Ectodermal cell (in vitro differentiated cells): ENCODE measurements at regions not wholly inside any gene's neighbourhood (a gene's known extent, or its start where the extent isn't known, plus 50 kb on each side); places are given as distances from the start of the nearest gene placed in this dataset.
"Not testable (repeated sequence)": the region's sequence is repeated elsewhere in the genome, so short reads cannot be mapped to it uniquely, and the experiment has no call there.

ENCODE experiments used
- H3K27ac ChIP-seq: 2 replicates; pipeline ENCODE4 v1.7.0; 2013; ENCODE audit warnings: mild to moderate bottlenecking, low read depth, low read length; ENCODE audit not compliant: insufficient read depth, poor library complexity, severe bottlenecking
- H3K27me3 ChIP-seq: 2 replicates; pipeline ENCODE4 v1.7.0; 2013; ENCODE audit warnings: mild to moderate bottlenecking, low read length; ENCODE audit not compliant: insufficient read depth, control insufficient read depth, poor library complexity, severe bottlenecking
- H3K36me3 ChIP-seq: one replicate; pipeline ENCODE4 v1.7.0; 2013; ENCODE audit warnings: low read length; ENCODE audit not compliant: control insufficient read depth, insufficient read depth
- H3K4me1 ChIP-seq: one replicate; pipeline ENCODE4 v1.7.0; 2013; ENCODE audit warnings: low read length; ENCODE audit not compliant: control insufficient read depth, insufficient read depth
- H3K4me3 ChIP-seq: 2 replicates; pipeline ENCODE4 v1.7.0; 2013; ENCODE audit warnings: low read depth, low read length, control low read depth; ENCODE audit not compliant: insufficient read depth
- H3K9me3 ChIP-seq: 2 replicates; pipeline ENCODE4 v1.7.0; 2013; ENCODE audit warnings: mild to moderate bottlenecking, low read length, moderate library complexity; ENCODE audit not compliant: control insufficient read depth
- WGBS, 2 experiments: methylation state at CpG; one replicate each; pipeline ENCODE4 v1.1.7; 2013; ENCODE audit warnings: missing lambda C conversion rate in 2 of 2; 5-methylcytosine and 5-hydroxymethylcytosine counted together

DNA sequence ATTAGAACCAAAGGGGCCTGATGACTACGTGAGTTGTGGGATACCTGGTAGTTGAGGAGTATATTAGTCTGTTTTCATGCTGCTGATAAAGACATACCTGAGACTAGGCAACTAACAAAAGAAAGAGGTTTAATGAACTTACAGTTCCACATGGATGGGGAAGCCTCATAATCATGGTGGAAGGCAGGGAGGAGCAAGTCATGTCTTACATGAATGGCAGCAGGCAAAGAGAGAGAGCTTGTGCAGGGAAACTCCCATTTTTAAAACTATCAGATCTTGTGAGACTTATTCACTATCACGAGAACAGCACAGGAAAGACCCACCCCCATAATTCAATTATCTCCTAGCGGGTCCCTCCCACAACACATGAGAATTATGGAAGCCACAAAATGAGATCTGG lies 98.4 kb downstream of the APIP start:
- H3K27me3 ChIP-seq, H3K27ac ChIP-seq, H3K4me3 ChIP-seq, H3K36me3 ChIP-seq, H3K9me3 ChIP-seq, H3K4me1 ChIP-seq: not testable (repeated sequence)
- 94% methylated on average over 3 of the region's 3 CpGs for WGBS, 2 experiments

DNA sequence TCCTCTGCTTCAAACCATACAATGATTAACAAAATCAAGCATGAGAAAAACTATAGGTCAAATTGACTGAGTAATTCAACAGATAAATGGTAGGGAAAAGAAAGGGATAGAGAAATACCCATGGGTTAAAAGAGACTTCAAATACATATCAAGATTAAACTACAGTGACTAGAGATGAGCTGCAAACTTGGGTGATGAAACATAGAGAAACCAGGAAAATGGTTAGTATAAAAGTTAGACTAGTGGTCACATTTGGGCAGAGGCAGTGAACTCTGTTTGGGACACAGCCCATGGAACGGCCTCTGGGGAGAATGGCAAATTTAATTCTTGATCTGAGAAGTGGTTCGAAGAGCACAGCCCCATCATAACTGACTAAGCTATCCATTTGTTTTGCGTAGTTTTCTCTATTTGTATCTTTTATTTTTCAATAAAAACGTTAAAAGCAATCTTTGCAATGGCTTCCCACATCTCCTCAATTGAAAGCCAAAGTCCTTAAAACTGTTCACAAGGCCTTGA lies 99.4 kb downstream of the APIP start:
- Histone ChIP-seq H3K4me3 (no peak overlapping the region), H3K36me3 (no peaks in the 10 kb centered on the region), H3K4me1 (no peaks in the 10 kb centered on the region), H3K27me3 (no peaks in the 10 kb centered on the region), H3K27ac (no peak overlapping the region), H3K9me3 (no peaks in the 10 kb centered on the region)
- 92 to 94% methylated on average over 4 of the region's 4 CpGs for WGBS, 2 experiments

DNA sequence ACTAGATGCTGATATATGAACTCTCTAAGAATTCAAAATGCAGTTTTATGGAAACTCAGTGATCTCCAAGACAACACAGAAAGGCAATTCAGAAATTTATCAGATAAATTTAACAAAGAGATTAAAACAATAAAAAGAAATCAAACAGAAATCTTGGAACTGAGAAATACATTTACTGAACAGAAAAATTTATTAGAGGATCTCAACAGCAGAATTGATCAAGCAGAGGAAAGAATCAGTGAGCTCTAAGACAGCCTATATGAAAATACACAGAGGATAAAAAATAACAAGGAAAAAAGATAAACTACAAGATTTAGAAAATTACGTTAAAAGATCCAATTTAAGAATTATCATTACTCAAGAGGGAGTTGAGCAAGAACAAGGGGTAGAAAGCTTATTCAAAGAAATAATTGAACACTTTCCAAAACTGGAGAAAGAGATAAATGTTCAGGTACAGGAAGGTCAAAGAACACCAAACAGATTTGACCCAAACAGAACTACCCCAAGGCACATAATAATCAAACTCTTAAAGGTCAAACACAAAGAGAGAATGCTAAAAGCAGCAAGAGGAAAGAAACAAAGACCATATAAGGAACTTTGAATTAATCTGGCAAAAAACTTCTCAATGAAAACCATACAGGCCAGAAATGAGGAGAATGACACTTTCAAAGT lies 103.1 kb downstream of the APIP start:
- H3K27ac ChIP-seq: no peak overlapping the region
- no peaks in the 10 kb centered on the region for H3K9me3 ChIP-seq
- no peak overlapping the region for H3K4me3 ChIP-seq
- no peaks in the 10 kb centered on the region for H3K36me3 ChIP-seq
- WGBS, 2 experiments: no CpG with 5 or more reads among the region's 1 CpG
- no peaks in the 10 kb centered on the region for H3K27me3 ChIP-seq
- no peaks in the 10 kb centered on the region for H3K4me1 ChIP-seq

DNA sequence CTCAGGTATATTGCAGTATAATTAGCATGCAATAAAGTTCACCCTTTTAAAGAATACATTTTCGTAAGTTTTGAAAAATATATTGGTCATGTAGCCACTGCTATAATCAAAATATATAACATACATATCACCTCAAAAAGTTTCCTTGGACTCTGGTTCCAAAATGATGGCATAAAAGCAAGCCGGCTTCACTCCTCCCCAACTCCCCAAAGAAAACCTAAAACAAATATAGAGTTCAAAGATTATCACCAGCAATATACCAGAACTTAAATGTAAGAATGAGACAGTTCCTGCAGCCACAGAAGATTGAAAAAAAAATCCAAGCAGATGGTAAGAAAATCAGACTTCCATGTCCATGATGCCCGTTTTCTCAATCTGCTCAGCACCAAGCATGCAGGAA lies 104.3 kb downstream of the APIP start:
- Histone ChIP-seq H3K36me3 (no peaks in the 10 kb centered on the region), H3K27ac (no peak overlapping the region), H3K4me3 (no peak overlapping the region), H3K4me1 (no peaks in the 10 kb centered on the region), H3K9me3 (no peaks in the 10 kb centered on the region), H3K27me3 (no peaks in the 10 kb centered on the region)
- 94 to 98% methylated on average over 2 to 3 of the region's 3 CpGs for WGBS, 2 experiments

DNA sequence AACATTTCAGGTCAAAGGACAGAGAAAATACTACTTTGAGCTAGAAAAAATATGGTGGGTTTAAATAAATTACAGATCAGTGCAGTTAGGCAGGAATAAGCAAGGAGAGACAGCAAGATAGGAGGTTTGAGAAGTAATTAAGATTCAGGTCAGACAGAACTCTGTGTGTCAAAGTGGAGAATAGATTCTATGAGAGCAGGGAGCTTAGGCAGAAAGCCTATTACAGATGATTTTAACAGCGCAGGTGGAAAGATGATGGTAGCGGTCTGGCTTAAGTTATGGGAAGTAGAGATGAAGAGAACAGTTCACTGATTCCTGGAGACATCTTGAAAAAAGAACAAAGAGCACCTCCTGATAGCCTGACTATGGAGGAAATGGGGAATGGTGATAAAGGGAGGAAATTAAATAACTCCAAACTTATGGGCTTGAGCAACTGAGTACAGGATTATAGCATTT lies 106.0 kb downstream of the APIP start:
- Histone ChIP-seq H3K4me1 (no peaks in the 10 kb centered on the region), H3K9me3 (no peaks in the 10 kb centered on the region), H3K36me3 (no peaks in the 10 kb centered on the region), H3K4me3 (no peak overlapping the region), H3K27me3 (no peaks in the 10 kb centered on the region), H3K27ac (no peak overlapping the region)
- WGBS, 2 experiments: 96 to 97% methylated on average over 2 of the region's 2 CpGs

DNA sequence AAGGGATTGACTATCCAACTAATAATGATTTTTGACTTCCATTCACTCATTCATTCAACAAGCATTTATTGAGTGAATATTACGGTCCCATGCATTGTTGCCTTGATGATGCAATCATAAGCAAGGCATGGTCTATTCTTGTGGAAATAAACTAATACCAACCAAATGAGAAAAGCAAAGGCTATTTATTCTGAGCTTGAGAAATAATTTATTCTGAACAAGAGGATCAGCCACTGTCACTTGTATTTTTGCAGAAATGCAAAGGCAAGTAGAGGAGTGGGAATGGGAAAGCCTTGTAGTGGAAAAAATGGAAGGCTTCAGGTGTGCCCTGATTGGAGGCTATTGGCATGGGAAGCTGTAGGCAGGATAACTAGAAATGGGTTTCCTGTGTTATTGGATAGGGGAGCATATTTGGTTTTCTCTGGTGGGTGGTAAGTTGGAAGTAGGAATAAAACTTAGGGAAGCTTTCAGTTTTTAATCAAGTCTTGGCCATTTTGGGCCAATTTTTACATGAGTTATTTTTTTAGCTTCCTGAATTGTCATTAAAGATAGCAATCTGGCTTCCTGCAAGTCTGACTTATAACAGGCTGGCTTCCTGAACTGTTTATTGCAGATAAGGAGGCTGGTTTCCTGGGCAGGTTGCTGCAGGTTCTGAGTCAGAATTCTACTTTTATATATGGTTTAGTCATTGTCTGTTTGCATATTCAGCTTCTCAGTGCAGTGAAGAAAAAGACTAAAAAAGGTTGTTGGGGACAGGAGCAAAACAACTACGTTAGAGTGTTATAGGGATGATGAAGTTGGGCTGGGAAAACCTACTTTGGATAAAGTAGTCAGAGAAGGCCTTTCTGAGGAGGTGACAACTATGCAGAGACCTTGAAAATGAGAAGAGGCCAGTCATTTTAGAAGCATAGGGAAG lies 106.7 kb downstream of the APIP start:
- Histone ChIP-seq H3K4me1 (no peaks in the 10 kb centered on the region), H3K27me3 (no peaks in the 10 kb centered on the region), H3K4me3 (no peak overlapping the region), H3K36me3 (no peaks in the 10 kb centered on the region), H3K27ac (no peak overlapping the region), H3K9me3 (no peaks in the 10 kb centered on the region)
- WGBS, 2 experiments: 90 to 92% methylated on average over 2 of the region's 2 CpGs

DNA sequence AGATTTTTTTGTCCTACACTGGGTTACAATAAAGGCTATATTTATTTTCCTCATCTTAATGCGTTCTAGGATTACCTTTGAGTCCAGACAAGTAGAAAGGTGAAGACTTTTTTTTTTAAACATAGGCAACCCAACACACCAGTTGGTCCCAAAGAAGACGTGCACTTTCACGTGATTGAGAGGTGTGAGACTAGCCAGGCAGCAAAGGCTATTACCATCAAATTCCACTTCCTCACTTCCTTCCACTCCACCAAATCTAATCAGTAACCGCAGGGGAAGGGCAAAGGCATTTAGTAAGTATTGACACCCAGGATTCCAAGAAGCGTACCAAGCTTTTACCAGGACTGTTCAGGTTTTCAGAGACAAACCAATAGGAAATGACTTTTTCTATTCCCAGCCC lies 109.3 kb downstream of the APIP start:
- Histone ChIP-seq H3K27me3 (no peaks in the 10 kb centered on the region), H3K4me3 (no peak overlapping the region), H3K27ac (no peak overlapping the region), H3K9me3 (no peaks in the 10 kb centered on the region), H3K4me1 (no peaks in the 10 kb centered on the region), H3K36me3 (no peaks in the 10 kb centered on the region)
- WGBS, 2 experiments: 94 to 95% methylated on average over 5 of the region's 5 CpGs

DNA sequence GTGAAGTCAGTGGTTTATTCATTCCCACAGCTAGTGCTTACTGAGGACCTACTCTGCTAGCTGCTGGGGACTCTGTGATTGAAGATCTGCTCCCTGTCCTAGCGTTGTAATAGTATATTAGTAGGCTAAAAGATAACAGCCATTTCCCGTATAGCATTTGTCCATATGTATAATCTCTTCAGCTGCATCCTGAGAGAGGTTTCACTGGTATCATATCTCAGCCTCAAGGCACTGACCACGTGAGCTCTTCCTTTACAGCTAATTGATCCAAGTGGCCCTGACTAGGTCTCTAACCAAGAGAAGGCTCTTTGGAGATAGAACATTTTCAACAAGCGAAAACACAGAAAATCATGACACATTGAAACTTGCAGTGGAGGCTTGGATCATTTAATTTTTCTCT lies 110.2 kb downstream of the APIP start:
- Histone ChIP-seq H3K27ac (no peak overlapping the region), H3K4me3 (no peak overlapping the region), H3K4me1 (no peaks in the 10 kb centered on the region), H3K9me3 (no peaks in the 10 kb centered on the region), H3K27me3 (no peaks in the 10 kb centered on the region), H3K36me3 (no peaks in the 10 kb centered on the region)
- 88 to 92% methylated on average over 3 to 4 of the region's 4 CpGs for WGBS, 2 experiments

DNA sequence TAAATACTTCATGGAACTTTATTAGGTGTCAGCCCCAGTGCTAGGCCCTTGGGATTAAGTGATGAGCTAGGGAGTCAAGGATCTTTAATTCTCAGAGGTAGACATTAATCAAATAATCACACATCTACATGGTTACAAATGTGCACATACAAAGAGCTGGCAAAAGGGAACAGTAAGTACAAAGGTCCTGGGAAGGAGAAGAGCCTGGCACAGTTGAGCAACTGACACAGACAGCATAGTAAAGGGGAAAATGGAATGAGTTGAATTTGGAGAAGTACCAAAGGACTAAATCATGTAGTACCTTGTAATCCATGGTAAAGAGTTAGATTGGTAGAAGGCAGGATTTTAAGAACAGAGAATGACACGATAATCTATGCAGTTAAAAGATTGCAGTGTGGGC lies 116.3 kb downstream of the APIP start:
- 97 to 98% methylated on average over 1 of the region's 1 CpG for WGBS, 2 experiments
- Histone ChIP-seq H3K36me3 (no peaks in the 10 kb centered on the region), H3K27ac (no peak overlapping the region), H3K4me1 (peaks cover 6% of the 10 kb centered on the region), H3K4me3 (no peak overlapping the region), H3K27me3 (no peaks in the 10 kb centered on the region), H3K9me3 (no peaks in the 10 kb centered on the region)

DNA sequence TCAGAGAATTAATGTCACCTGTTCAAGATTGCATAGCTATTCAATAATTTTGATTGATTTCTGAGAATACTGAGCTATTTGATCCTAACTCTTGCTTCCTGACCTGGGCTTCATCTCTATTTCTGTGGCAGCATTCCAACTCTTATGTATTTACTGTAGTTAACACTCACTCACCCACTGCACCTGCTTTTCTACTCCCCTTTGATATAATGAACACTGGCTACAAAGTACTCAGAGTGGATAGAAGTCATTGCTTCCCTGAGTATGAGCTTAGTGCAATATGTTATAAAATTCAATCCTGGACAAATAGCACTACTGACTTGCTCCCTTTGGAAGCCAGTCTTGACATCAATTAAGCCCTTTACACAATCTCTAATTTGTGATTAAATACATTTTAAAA lies 117.2 kb downstream of the APIP start:
- Histone ChIP-seq H3K4me3 (no peak overlapping the region), H3K27me3 (no peaks in the 10 kb centered on the region)

More for the DNA sequence above, 117.2 kb downstream of the APIP start:
- Histone ChIP-seq H3K9me3 (no peaks in the 10 kb centered on the region), H3K36me3 (no peaks in the 10 kb centered on the region), H3K27ac (no peak overlapping the region), H3K4me1 (peaks cover 6% of the 10 kb centered on the region)
